H9 (cell line): ENCODE measurements at regions not wholly inside any gene's neighbourhood (a gene's known extent, or its start where the extent isn't known, plus 50 kb on each side); places are given as distances from the start of the nearest gene placed in this dataset.

ENCODE experiments used
- DNase-seq: peaks from one replicate; pipeline ENCODE4 v3.0.0-alpha.2; 2017
- H2AFZ ChIP-seq: one replicate; pipeline ENCODE4 v1.6.1; 2013; ENCODE audit warnings: mild to moderate bottlenecking, low read length, control low read depth, moderate library complexity
- H2AK5ac ChIP-seq: 2 replicates; pipeline ENCODE4 v1.6.1; 2013; ENCODE audit warnings: low read length, control low read depth, mixed read lengths; ENCODE audit not compliant: insufficient read length
- H2BK120ac ChIP-seq: one replicate; pipeline ENCODE4 v1.6.1; 2013; ENCODE audit warnings: low read depth, mild to moderate bottlenecking, low read length, control low read depth, inconsistent platforms; ENCODE audit not compliant: poor library complexity, severe bottlenecking
- H2BK12ac ChIP-seq: 2 replicates; pipeline ENCODE4 v1.6.1; 2013; ENCODE audit warnings: low read length, control low read depth, mixed read lengths, low read depth; ENCODE audit not compliant: insufficient read length
- H2BK15ac ChIP-seq: 2 replicates; pipeline ENCODE4 v1.6.1; 2013; ENCODE audit warnings: low read depth, low read length, control low read depth
- H2BK20ac ChIP-seq: one replicate; pipeline ENCODE4 v1.6.1; 2013; ENCODE audit warnings: low read depth, mild to moderate bottlenecking, low read length, control low read depth, inconsistent platforms; ENCODE audit not compliant: poor library complexity, severe bottlenecking
- H2BK5ac ChIP-seq: 2 replicates; pipeline ENCODE4 v1.6.1; 2013; ENCODE audit warnings: low read length, control low read depth, mixed read lengths; ENCODE audit not compliant: insufficient read length
- H3K14ac ChIP-seq: 2 replicates; pipeline ENCODE4 v1.6.1; 2013; ENCODE audit warnings: low read length, control low read depth; ENCODE audit not compliant: insufficient read depth
- H3K18ac ChIP-seq: 2 replicates; pipeline ENCODE4 v1.6.1; 2013; ENCODE audit warnings: low read depth, mild to moderate bottlenecking, mixed read lengths, low read length, control low read depth; ENCODE audit not compliant: insufficient read length
- H3K23ac ChIP-seq: 2 replicates; pipeline ENCODE4 v1.6.1; 2013; ENCODE audit warnings: low read length, control low read depth, mixed read lengths, low read depth; ENCODE audit not compliant: insufficient read length
- H3K23me2 ChIP-seq: 2 replicates; pipeline ENCODE4 v1.6.1; 2013; ENCODE audit warnings: low read depth, mild to moderate bottlenecking, mixed read lengths, low read length, control low read depth; ENCODE audit not compliant: insufficient read length, poor library complexity, severe bottlenecking
- H3K27ac ChIP-seq: 2 replicates; pipeline ENCODE4 v1.5.1; 2013; ENCODE audit warnings: low read length, control low read depth, mixed read lengths, low read depth; ENCODE audit not compliant: insufficient read length
- H3K27me3 ChIP-seq: 2 replicates; pipeline ENCODE4 v1.6.1; 2013; ENCODE audit warnings: low read length, control low read depth, inconsistent platforms; ENCODE audit not compliant: insufficient read depth
- H3K4ac ChIP-seq: 2 replicates; pipeline ENCODE4 v1.6.1; 2013; ENCODE audit warnings: low read depth, mild to moderate bottlenecking, control low read depth, inconsistent platforms, low read length, moderate library complexity
- H3K4me1 ChIP-seq: 2 replicates; pipeline ENCODE4 v1.6.1; 2013; ENCODE audit warnings: low read length, control low read depth, inconsistent platforms; ENCODE audit not compliant: insufficient read depth
- H3K4me2 ChIP-seq: 2 replicates; pipeline ENCODE4 v1.6.1; 2013; ENCODE audit warnings: low read length, control low read depth, mixed read lengths; ENCODE audit not compliant: insufficient read length, insufficient read depth
- H3K56ac ChIP-seq: 2 replicates; pipeline ENCODE4 v1.6.1; 2013; ENCODE audit warnings: low read depth, mild to moderate bottlenecking, mixed read lengths, low read length, control low read depth; ENCODE audit not compliant: insufficient read length
- H3K79me1 ChIP-seq: 2 replicates; pipeline ENCODE4 v1.6.1; 2013; ENCODE audit warnings: low read depth, mild to moderate bottlenecking, moderate library complexity, low read length, control low read depth, inconsistent platforms; ENCODE audit not compliant: insufficient read depth, poor library complexity, severe bottlenecking
- H3K79me2 ChIP-seq: 2 replicates; pipeline ENCODE4 v1.6.1; 2013; ENCODE audit warnings: low read length, control low read depth, inconsistent platforms; ENCODE audit not compliant: insufficient read depth
- H3K9ac ChIP-seq: 2 replicates; pipeline ENCODE4 v1.6.1; 2013; ENCODE audit warnings: low read length, control low read depth, mixed read lengths; ENCODE audit not compliant: insufficient read length; ENCODE audit errors: extremely low read depth
- H3K9me3 ChIP-seq: one replicate; pipeline ENCODE4 v1.6.1; 2013; ENCODE audit warnings: low read depth, low read length, inconsistent platforms; ENCODE audit not compliant: control insufficient read depth
- H3T11ph ChIP-seq: one replicate; pipeline ENCODE4 v1.6.1; 2013; ENCODE audit warnings: mild to moderate bottlenecking, low read length, control low read depth, inconsistent platforms
- H4K20me1 ChIP-seq: one replicate; pipeline ENCODE4 v1.6.1; 2013; ENCODE audit not compliant: control insufficient read depth, insufficient read length, insufficient read depth
- H4K5ac ChIP-seq: 2 replicates; pipeline ENCODE4 v1.6.1; 2013; ENCODE audit warnings: low read depth, mild to moderate bottlenecking, mixed read lengths, low read length, control low read depth; ENCODE audit not compliant: insufficient read length
- H4K8ac ChIP-seq: replicated peaks from 2 replicates; pipeline ENCODE4 v1.6.1; 2013; ENCODE audit warnings: low read length, control low read depth, mixed read lengths, low read depth; ENCODE audit not compliant: insufficient read length
- H4K91ac ChIP-seq: 2 replicates; pipeline ENCODE4 v1.6.1; 2013; ENCODE audit warnings: low read depth, mild to moderate bottlenecking, moderate library complexity, mixed read lengths, low read length, control low read depth; ENCODE audit not compliant: insufficient read length
- H3K27ac Mint-ChIP-seq, 3 experiments: 2 replicates in 2 of 3; 3 replicates in 1 of 3; pipeline ENCODE4 v1.8.0; 2020 to 2021; ENCODE audit warnings: mixed read lengths in 3 of 3, mild to moderate bottlenecking in 1 of 3, moderate library complexity in 1 of 3
- H3K27me3 Mint-ChIP-seq: 2 replicates; pipeline ENCODE4 v1.8.0; 2021; ENCODE audit warnings: low read depth, mild to moderate bottlenecking, moderate library complexity, mixed read lengths
- H3K36me3 Mint-ChIP-seq, 3 experiments: 2 replicates in 2 of 3; 3 replicates in 1 of 3; pipeline ENCODE4 v1.8.0; 2020 to 2021; ENCODE audit warnings: low read depth in 3 of 3, mixed read lengths in 3 of 3; ENCODE audit not compliant: insufficient read depth in 1 of 3
- H3K4me1 Mint-ChIP-seq, 2 experiments: 2 replicates each; pipeline ENCODE4 v1.8.0; 2020; ENCODE audit warnings: mixed read lengths in 2 of 2
- H3K4me3 Mint-ChIP-seq, 2 experiments: 2 replicates in 1 of 2; 3 replicates in 1 of 2; pipeline ENCODE4 v1.8.0; 2020 to 2021; ENCODE audit warnings: mild to moderate bottlenecking in 2 of 2, mixed read lengths in 2 of 2, moderate library complexity in 1 of 2
- H3K9me3 Mint-ChIP-seq, 2 experiments: 2 replicates in 1 of 2; 3 replicates in 1 of 2; pipeline ENCODE4 v1.8.0; 2020; ENCODE audit warnings: mild to moderate bottlenecking in 2 of 2, mixed read lengths in 2 of 2, moderate library complexity in 1 of 2
- WGBS: extraction: QIAGEN DNeasy Blood & Tissue Kit; methylation state at CpG from one replicate; pipeline ENCODE4 v1.1.7; 2013; ENCODE audit warnings: missing lambda C conversion rate, low lambda C conversion rate, mixed read lengths; ENCODE audit not compliant: insufficient read length; ENCODE audit errors: extremely low coverage; 5-methylcytosine and 5-hydroxymethylcytosine counted together
- TF ChIP-seq, protein P1 (sequence below): fragments of 200-600 bp; sonication (generic); conservative IDR thresholded peaks from 3 replicates; pipeline ENCODE4 v1.8.0; 2021; ENCODE audit warnings: antibody characterized with exemption, mild to moderate bottlenecking

DNA sequence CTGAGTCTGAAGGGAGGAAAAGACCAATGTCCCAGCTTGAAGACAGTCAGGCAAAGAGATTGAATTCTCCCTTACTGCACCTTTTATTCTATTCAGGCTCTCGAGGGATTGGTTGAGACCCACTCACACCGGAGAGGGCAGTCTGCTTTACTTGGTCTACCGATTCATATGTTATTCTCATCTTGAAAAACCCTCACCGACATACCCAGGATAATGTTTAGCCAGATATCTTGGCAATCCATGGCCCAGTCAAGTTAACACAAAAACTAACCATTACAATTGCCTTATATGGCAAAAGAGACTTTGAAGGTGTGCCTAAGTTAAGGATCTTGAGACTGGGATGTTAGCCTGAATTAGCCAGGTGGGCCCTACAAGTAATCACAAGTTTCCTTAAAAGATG is 53.8 kb upstream of the BET1 start:
- Histone ChIP-seq H3K79me1 (no peaks in the 10 kb centered on the region), H3K23me2 (no peaks in the 10 kb centered on the region), H2BK5ac (no peak overlapping the region), H3K14ac (no peak overlapping the region), H2BK15ac (no peak overlapping the region), H3K27me3 (no peaks in the 10 kb centered on the region), H3K9me3 (no peaks in the 10 kb centered on the region), H4K20me1 (no peaks in the 10 kb centered on the region), H3K23ac (no peak overlapping the region), H3K9ac (no peak overlapping the region), H3K27ac (no peak overlapping the region), H2AFZ (no peak overlapping the region), H3K4me2 (no peak overlapping the region), H2BK20ac (no peak overlapping the region), H4K91ac (no peak overlapping the region), H2BK12ac (no peak overlapping the region), H4K5ac (no peak overlapping the region), H3K4me1 (no peaks in the 10 kb centered on the region; the same call in 1 of the 2 replicates), H2BK120ac (no peak overlapping the region), H3K18ac (no peak overlapping the region), H3K79me2 (no peaks in the 10 kb centered on the region), H2AK5ac (no peak overlapping the region), H3K56ac (peak overlapping the region; percentile 51), H3K4ac (no peak overlapping the region), H4K8ac (no peak overlapping the region), H3T11ph (no peak overlapping the region)
- Mint-ChIP-seq H3K4me1 (peaks cover 7 to 12% of the 10 kb centered on the region in 2 experiments), H3K27ac (no peak overlapping the region; a peak in 1 of 7 replicates), H3K4me3 (no peak overlapping the region), H3K27me3 (no peaks in the 10 kb centered on the region), H3K9me3 (no peaks in the 10 kb centered on the region), H3K36me3 (no peaks in the 10 kb centered on the region)
- no CpG with 5 or more reads among the region's 4 CpGs for WGBS
- no peak for DNase-seq
- TF ChIP-seq, protein P1, sequence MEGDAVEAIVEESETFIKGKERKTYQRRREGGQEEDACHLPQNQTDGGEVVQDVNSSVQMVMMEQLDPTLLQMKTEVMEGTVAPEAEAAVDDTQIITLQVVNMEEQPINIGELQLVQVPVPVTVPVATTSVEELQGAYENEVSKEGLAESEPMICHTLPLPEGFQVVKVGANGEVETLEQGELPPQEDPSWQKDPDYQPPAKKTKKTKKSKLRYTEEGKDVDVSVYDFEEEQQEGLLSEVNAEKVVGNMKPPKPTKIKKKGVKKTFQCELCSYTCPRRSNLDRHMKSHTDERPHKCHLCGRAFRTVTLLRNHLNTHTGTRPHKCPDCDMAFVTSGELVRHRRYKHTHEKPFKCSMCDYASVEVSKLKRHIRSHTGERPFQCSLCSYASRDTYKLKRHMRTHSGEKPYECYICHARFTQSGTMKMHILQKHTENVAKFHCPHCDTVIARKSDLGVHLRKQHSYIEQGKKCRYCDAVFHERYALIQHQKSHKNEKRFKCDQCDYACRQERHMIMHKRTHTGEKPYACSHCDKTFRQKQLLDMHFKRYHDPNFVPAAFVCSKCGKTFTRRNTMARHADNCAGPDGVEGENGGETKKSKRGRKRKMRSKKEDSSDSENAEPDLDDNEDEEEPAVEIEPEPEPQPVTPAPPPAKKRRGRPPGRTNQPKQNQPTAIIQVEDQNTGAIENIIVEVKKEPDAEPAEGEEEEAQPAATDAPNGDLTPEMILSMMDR = no peak
